GM12873 (cell line): ENCODE measurements at regions not wholly inside any gene's neighbourhood (a gene's known extent, or its start where the extent isn't known, plus 50 kb on each side); places are given as distances from the start of the nearest gene placed in this dataset.

Source experiments
- TF ChIP-seq, protein P1 (sequence below): IDR thresholded peaks from 2 replicates; pipeline ENCODE4 v1.5.1; 2012; ENCODE audit warnings: low read depth, mild to moderate bottlenecking, moderate library complexity, low read length, control low read depth; ENCODE audit not compliant: insufficient read depth; ENCODE audit errors: missing control alignments

DNA sequence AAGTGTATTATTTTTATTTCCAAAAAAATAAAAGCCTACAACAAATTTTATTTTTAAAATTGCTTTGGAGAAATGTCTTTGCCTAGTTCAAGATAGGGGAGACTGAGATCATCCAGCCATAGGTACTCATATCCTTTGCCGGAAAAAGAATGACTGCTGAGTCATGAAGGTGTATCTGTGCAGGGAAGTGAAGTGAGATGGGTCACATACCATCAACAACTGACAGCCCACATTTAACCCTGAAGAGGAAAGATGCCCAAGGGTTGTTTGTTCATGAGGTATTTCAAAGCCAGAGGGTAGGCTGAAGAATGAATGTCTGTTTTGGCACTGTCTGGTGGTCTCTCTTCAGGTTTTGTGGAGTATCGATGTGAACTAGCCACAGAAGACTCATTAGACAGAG, 106.7 kb upstream of the TTC29 start:
- TF ChIP-seq, protein P1, sequence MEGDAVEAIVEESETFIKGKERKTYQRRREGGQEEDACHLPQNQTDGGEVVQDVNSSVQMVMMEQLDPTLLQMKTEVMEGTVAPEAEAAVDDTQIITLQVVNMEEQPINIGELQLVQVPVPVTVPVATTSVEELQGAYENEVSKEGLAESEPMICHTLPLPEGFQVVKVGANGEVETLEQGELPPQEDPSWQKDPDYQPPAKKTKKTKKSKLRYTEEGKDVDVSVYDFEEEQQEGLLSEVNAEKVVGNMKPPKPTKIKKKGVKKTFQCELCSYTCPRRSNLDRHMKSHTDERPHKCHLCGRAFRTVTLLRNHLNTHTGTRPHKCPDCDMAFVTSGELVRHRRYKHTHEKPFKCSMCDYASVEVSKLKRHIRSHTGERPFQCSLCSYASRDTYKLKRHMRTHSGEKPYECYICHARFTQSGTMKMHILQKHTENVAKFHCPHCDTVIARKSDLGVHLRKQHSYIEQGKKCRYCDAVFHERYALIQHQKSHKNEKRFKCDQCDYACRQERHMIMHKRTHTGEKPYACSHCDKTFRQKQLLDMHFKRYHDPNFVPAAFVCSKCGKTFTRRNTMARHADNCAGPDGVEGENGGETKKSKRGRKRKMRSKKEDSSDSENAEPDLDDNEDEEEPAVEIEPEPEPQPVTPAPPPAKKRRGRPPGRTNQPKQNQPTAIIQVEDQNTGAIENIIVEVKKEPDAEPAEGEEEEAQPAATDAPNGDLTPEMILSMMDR: no peak

DNA sequence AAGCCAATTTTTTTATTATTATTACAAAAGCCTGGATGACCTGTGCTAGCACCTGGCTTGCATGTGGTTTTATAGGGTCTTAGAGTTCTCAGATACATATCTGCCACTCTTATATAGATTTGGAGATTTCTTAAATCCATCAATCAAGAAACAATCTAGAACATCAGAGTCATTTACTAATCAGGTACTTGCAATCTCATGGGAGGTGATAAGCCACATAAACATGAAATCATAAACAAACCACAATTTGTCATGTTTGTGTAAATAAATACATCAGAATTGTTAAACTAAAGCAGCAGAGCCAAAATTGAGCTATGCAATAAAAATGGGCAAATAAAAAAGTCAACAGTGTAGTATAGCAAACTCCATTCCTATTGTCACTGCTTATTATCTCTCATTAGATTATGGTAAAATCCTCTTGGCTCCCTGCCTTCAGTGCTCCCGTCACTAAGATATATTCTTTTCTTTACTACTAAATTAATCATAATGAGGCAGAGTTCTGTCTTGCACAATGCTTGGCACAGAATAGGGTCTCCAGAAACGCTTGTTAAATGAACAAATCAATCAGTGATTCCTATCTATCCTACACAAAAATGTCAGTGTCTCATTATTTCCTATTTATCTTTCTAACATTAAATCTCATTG, 108.7 kb upstream of the TTC29 start:
- TF ChIP-seq, protein P1: no peak

DNA sequence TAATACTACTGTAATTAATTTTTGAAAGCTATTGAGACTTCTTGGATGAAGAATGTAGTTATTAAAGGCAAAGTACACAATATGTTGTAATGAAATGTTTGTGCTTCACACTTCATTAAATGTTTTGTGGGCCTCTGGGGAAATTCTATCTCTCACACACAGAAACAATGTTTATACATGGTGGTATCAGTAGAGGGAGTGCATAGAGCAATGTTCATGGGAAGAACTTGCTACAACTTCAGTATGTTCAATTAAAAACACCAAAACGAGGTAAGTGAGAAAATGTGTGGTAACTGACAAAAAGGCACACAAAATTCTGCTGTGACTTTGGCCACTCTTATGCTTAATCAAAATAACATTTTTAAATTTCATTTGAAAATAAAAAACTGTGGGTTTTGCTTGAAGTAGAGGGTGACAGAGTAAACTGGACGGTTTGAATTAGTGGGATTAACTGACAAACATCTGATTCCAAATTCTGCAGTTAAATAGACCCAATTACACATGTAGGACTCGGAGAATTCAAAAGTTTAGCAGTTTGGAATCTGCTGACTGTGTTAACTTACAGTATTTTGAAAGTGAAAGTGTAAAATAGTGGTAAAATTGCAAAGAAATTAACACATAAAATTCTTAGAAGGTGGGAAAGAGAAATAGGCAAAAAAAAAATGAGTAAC, 111.4 kb upstream of the TTC29 start:
- TF ChIP-seq, protein P1: no peak

DNA sequence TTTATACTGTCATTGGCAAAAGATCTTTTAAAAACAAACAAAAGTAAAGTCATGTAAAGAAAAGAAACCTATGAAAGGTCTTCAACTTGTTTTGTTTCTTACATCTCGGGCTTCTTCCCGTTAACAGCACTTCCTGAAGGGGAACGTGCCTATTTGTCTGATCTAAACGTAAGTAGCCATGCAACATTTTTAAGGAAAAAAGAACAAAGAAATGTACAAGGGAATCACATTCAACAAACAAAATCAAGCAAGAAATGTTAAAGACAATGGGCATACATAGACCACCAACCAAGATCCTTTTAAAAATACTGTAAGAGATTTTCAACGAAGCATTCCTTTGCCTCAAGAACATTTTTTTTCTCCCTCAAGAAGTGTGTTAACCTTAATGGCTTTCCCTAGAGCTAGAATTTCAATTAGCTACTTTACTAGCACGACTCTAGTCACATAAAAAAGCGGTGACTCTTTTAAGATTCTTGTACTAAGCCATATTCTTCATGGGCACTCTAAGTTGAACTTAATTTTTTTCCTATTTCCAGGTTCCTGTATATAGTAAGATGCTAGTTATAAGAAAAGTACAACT, 112.0 kb upstream of the TTC29 start:
- TF ChIP-seq, protein P1: no peak

DNA sequence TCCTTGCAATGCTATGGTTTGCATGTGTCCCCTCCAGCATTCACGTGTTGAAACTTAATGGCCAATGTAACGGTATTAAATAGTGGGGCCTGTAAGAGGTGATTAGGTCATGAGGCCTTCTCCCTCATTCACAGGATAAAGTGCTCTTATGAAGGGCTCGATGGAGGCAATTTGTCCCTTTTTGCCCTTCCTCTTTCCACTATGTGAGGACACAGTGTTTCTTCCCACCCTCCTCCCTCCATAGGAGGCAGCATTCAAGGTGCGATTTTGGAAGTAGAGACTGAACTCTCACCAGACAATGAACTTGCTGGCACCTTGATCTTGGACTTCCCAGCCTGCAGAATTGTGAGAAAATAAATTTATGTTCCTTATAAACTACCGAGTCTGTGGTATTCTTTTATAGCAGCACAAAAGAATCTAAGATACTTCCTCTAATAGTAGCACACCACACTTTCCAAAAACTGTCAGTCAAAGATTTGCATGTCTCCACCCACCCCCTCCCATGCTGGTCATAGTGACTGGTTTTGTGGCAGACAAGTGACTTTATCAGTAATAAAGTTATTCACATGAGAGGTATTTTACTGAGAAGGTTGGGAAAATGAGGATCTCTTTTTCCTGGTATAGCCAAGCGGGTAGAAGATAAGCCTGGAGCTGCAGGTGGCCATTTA, 113.5 kb upstream of the TTC29 start:
- TF ChIP-seq, protein P1: no peak

DNA sequence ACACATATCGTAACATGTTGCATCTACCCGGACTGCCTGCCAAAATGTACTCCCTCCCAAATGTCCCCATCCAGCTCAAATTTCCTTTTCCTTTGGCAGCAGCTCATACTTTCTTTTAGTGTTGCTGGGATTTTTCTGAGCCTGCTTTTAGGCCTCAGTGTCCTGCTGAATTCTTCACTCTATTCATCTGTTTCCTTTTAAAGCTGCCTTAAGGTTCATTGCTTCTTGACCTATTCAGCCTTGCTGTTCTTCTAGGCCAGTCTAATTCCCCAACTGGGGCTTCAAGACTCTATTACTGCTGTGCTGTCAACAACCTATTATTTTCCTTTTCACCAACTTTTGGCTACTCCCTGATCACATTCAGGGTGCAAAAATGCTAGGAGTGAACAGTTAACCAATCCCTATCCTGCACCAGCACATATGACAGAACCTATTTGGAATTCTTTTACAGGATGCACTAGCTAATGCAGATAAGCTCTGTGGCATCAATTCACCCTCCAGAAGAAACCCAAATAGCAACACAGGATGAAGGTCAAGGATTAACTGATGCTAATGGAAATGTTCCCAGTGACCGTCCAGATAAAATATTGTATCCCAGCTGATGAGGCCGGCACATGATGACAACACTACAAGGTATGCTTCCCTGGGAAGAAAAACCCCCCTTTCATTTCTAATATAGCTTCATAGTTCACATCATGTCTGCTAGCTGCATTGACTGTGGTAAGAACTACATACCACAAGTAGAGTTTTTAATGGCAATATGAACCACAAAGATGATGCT, 114.7 kb upstream of the TTC29 start:
- TF ChIP-seq, protein P1: no peak
